Stimulated activated CD4-positive, alpha-beta T cell treated with anti-CD3 and anti-CD28 coated beads, Interleukin-2, amount 100 ng/mL, for 48 hours (primary cell): ENCODE measurements at regions not wholly inside any gene's neighbourhood (a gene's known extent, or its start where the extent isn't known, plus 50 kb on each side); places are given as distances from the start of the nearest gene placed in this dataset.

Experiments
- DNase-seq, 2 donors: peaks; one replicate each; pipeline ENCODE4 v3.0.0-alpha.2; 2020

GRCh38 chr3:106673926-106674569 lies 703.2 kb upstream of the CCDC54 start:
- no peak for DNase-seq

GRCh38 chr3:106675451-106675850 lies 701.8 kb upstream of the CCDC54 start:
- no peak for DNase-seq

- DNase-seq = no peak
These were observed 698.4 kb upstream of the CCDC54 start for GRCh38 chr3:106678657-106679390.

GRCh38 chr3:106683953-106684620 lies 693.2 kb upstream of the CCDC54 start:
- no peak for DNase-seq

- DNase-seq = no peak
These were observed 691.5 kb upstream of the CCDC54 start for GRCh38 chr3:106685745-106686144.

- no peak for DNase-seq
These were observed 689.3 kb upstream of the CCDC54 start for GRCh38 chr3:106687905-106688304.

- no peak for DNase-seq
These were observed 688.8 kb upstream of the CCDC54 start for GRCh38 chr3:106688464-106688863.

GRCh38 chr3:106691476-106691875 lies 685.8 kb upstream of the CCDC54 start:
- DNase-seq = no peak

GRCh38 chr3:106692624-106693023 lies 684.6 kb upstream of the CCDC54 start:
- no peak for DNase-seq

- no peak for DNase-seq
These were observed 678.1 kb upstream of the CCDC54 start for GRCh38 chr3:106699122-106699521.

GRCh38 chr3:106700981-106701380 lies 676.3 kb upstream of the CCDC54 start:
- DNase-seq = no peak

GRCh38 chr3:106703524-106703923 lies 673.7 kb upstream of the CCDC54 start:
- DNase-seq = no peak

- DNase-seq = no peak
These were observed 669.9 kb upstream of the CCDC54 start for GRCh38 chr3:106707347-106707746.

GRCh38 chr3:106710596-106710995 lies 666.6 kb upstream of the CCDC54 start:
- DNase-seq = no peak

- no peak for DNase-seq
These were observed 665.6 kb upstream of the CCDC54 start for GRCh38 chr3:106711650-106712049.

GRCh38 chr3:106714400-106714799 lies 662.8 kb upstream of the CCDC54 start:
- no peak for DNase-seq

GRCh38 chr3:106715286-106715685 lies 662.0 kb upstream of the CCDC54 start:
- DNase-seq = no peak

GRCh38 chr3:106717178-106717780 lies 660.0 kb upstream of the CCDC54 start:
- no peak for DNase-seq

GRCh38 chr3:106719077-106719476 lies 658.2 kb upstream of the CCDC54 start:
- no peak for DNase-seq

- no peak for DNase-seq
These were observed 657.7 kb upstream of the CCDC54 start for GRCh38 chr3:106719583-106719982.

GRCh38 chr3:106720510-106720909 lies 656.7 kb upstream of the CCDC54 start:
- DNase-seq = no peak

GRCh38 chr3:106725566-106725965 lies 651.7 kb upstream of the CCDC54 start:
- no peak for DNase-seq

- DNase-seq = no peak
These were observed 648.7 kb upstream of the CCDC54 start for GRCh38 chr3:106728315-106729098.
